HepG2 (cell line): ENCODE measurements at regions not wholly inside any gene's neighbourhood (a gene's known extent, or its start where the extent isn't known, plus 50 kb on each side); places are given as distances from the start of the nearest gene placed in this dataset.

Source experiments
- ATAC-seq: fragments of 200-7000 bp; cut with Tn5 transposase; 3 replicates; pipeline ENCODE4 v1.9.1; 2020; ENCODE audit warnings: mild to moderate bottlenecking, moderate library complexity
- BruUV-seq: library from RNA; stranded (reverse); fragments of 400-500 nt; replicated peaks from 2 replicates; lab custom pipeline; 2021; lab: Mats Ljungman, UMichigan
- CTCF ChIA-PET: fragments of 300-600 bp; formaldehyde crosslinking; extraction: SDS; loops from one replicate; lab custom pipeline; 2021; ENCODE audit warnings: low total read pairs, inconsistent platforms, low intra/inter-chr PET ratio; lab: Yijun Ruan, JAX
- POLR2A ChIA-PET: fragments of 350-600 bp; sonication (Branson Sonifier 250); formaldehyde crosslinking; loops from one replicate; lab custom pipeline; 2020; ENCODE audit warnings: antibody characterized with exemption, inconsistent platforms; lab: Yijun Ruan, JAX
- DNase-seq: peaks from one replicate; pipeline ENCODE4 v3.0.0-alpha.2; 2015; ENCODE audit warnings: low spot score
- FAIRE-seq: peaks from 3 replicates; lab custom pipeline; 2011; peaks lifted over from hg19 to GRCh38; lab: Jason Lieb, UNC
- H2AFZ ChIP-seq: one replicate; pipeline ENCODE4 v1.6.1; 2011; ENCODE audit warnings: low read length, inconsistent platforms
- H3K27ac ChIP-seq: fragments of 300-600 bp; 3 replicates; pipeline ENCODE4 v1.8.0; 2011; ENCODE audit warnings: mixed run types, mild to moderate bottlenecking, mixed read lengths, low read length, inconsistent platforms; ENCODE audit not compliant: insufficient read depth; ENCODE audit errors: extremely low read length
- H3K27me3 ChIP-seq, 2 experiments: fragments of 200-600 bp in 1 of 2; 2 replicates in 1 of 2; 3 replicates in 1 of 2; pipeline versions ENCODE4 v1.6.0 to v1.8.0; 2011; ENCODE audit warnings: low read length in 2 of 2, mild to moderate bottlenecking in 2 of 2, moderate library complexity in 2 of 2, inconsistent platforms in 1 of 2; ENCODE audit not compliant: insufficient read depth in 2 of 2, control insufficient read depth in 1 of 2
- H3K36me3 ChIP-seq, 2 experiments: fragments of 200-600 bp in 1 of 2; replicated peaks in 1 of 2; 2 replicates in 1 of 2; 3 replicates in 1 of 2; pipeline versions ENCODE4 v1.5.1 to v1.8.0; 2011; ENCODE audit warnings: low read length in 2 of 2, inconsistent platforms in 1 of 2; ENCODE audit not compliant: insufficient read depth in 2 of 2, control insufficient read depth in 1 of 2
- H3K4me1 ChIP-seq: 2 replicates; pipeline ENCODE4 v1.5.1; 2012; ENCODE audit warnings: low read length, inconsistent platforms; ENCODE audit not compliant: insufficient read depth
- H3K4me2 ChIP-seq: 2 replicates; pipeline ENCODE4 v1.6.0; 2011; ENCODE audit warnings: low read depth, low read length, inconsistent platforms
- H3K4me3 ChIP-seq, 3 experiments: fragments of 200-600 bp in 1 of 3; sonication (generic), shearing (Covaris generic) in 1 of 3; replicated peaks in 1 of 3; 2 replicates each; pipeline ENCODE4 v1.5.1; 2011 to 2016; ENCODE audit warnings: low read length in 3 of 3, inconsistent platforms in 2 of 3, low read depth in 2 of 3, mild to moderate bottlenecking in 2 of 3, control low read depth in 1 of 3, mixed read lengths in 1 of 3; ENCODE audit not compliant: insufficient read depth in 1 of 3
- H3K79me2 ChIP-seq: one replicate; pipeline ENCODE4 v1.6.1; 2011; ENCODE audit warnings: low read length, inconsistent platforms; ENCODE audit not compliant: insufficient read depth
- H3K9ac ChIP-seq: 2 replicates; pipeline ENCODE4 v1.6.0; 2011; ENCODE audit warnings: mild to moderate bottlenecking, low read depth, low read length, inconsistent platforms; ENCODE audit not compliant: insufficient read depth
- H3K9me3 ChIP-seq: 2 replicates; pipeline ENCODE4 v1.5.1; 2012; ENCODE audit warnings: mild to moderate bottlenecking, low read length
- H4K20me1 ChIP-seq: 2 replicates; pipeline ENCODE4 v1.6.0; 2011; ENCODE audit warnings: inconsistent platforms, mild to moderate bottlenecking, low read length, moderate library complexity; ENCODE audit not compliant: insufficient read depth
- EEA1 ChIP-seq: sonication (generic); formaldehyde crosslinking; IDR thresholded peaks from 2 replicates; pipeline ENCODE4 v1.5.1; 2020; ENCODE audit warnings: mild to moderate bottlenecking, missing genetic modification reagents, borderline replicate concordance
- HOXD1 ChIP-seq: sonication (generic); formaldehyde crosslinking; IDR thresholded peaks from 2 replicates; pipeline ENCODE4 v1.5.0; 2020; ENCODE audit warnings: missing genetic modification reagents
- KLF16 ChIP-seq, 2 experiments: sonication (generic) in 1 of 2; formaldehyde crosslinking in 1 of 2; IDR thresholded peaks; 2 replicates each; pipeline versions ENCODE4 v1.6.1 to v1.8.0; 2016 to 2023; ENCODE audit warnings: missing genetic modification reagents in 2 of 2, missing compliant biosample characterization in 1 of 2
- NR1H2 ChIP-seq: sonication (generic); formaldehyde crosslinking; IDR thresholded peaks from 2 replicates; pipeline ENCODE4 v1.8.1; 2022; ENCODE audit warnings: low read depth, missing genetic modification reagents, borderline replicate concordance
- REXO4 ChIP-seq: sonication (generic); formaldehyde crosslinking; IDR thresholded peaks from 2 replicates; pipeline ENCODE4 v1.8.0; 2022; ENCODE audit warnings: missing genetic modification reagents, mild to moderate bottlenecking, borderline replicate concordance
- RNF2 ChIP-seq: fragments of 450-650 bp; conservative IDR thresholded peaks from 2 replicates; pipeline ENCODE4 v1.6.1; 2016; ENCODE audit warnings: low read depth
- ZNF230 ChIP-seq: sonication (generic); formaldehyde crosslinking; IDR thresholded peaks from 2 replicates; pipeline ENCODE4 v1.4.0; 2020; ENCODE audit warnings: mild to moderate bottlenecking, missing genetic modification reagents
- ZNF232 ChIP-seq: sonication (generic); formaldehyde crosslinking; IDR thresholded peaks from 2 replicates; pipeline ENCODE4 v1.4.0; 2020; ENCODE audit warnings: missing genetic modification reagents, borderline replicate concordance
- ZNF549 ChIP-seq: sonication (generic); formaldehyde crosslinking; IDR thresholded peaks from 2 replicates; pipeline ENCODE4 v1.5.0; 2020; ENCODE audit warnings: missing genetic modification reagents
- ZNF652 ChIP-seq: IDR thresholded peaks from 2 replicates; pipeline ENCODE4 v1.6.1; 2016; ENCODE audit warnings: low read depth, borderline replicate concordance
- ZNF891 ChIP-seq: sonication (generic); formaldehyde crosslinking; IDR thresholded peaks from 2 replicates; pipeline ENCODE4 v1.5.0; 2020; ENCODE audit warnings: mild to moderate bottlenecking, missing genetic modification reagents
- ZSCAN9 ChIP-seq: IDR thresholded peaks from 2 replicates; pipeline ENCODE4 v1.6.1; 2016; ENCODE audit warnings: borderline replicate concordance
- WGBS: methylation state at CpG from one replicate; pipeline ENCODE4 v1.1.6; 2017; ENCODE audit warnings: low lambda C conversion rate; 5-methylcytosine and 5-hydroxymethylcytosine counted together
- in situ Hi-C: cut with HindIII; loops from 2 replicates; pipeline ENCODE4 v1.10.0; 2017; ENCODE audit warnings: low pct_unique_long_range_greater_than_20kb; ENCODE audit not compliant: extremely low pct_ligation_motif_present
- intact Hi-C: fragments of 100-400 bp; cut with micrococcal nuclease; formaldehyde crosslinking; loops from one replicate; pipeline ENCODE4 v1.10.0; 2022; ENCODE audit not compliant: unreplicated experiment
- TF ChIP-seq, protein P1 (sequence below): sonication (generic); formaldehyde crosslinking; IDR thresholded peaks from 2 replicates; pipeline ENCODE4 v1.4.0; 2020; ENCODE audit warnings: missing genetic modification reagents, borderline replicate concordance
- TF ChIP-seq, protein P2 (sequence below): sonication (generic); formaldehyde crosslinking; IDR thresholded peaks from 2 replicates; pipeline ENCODE4 v1.9.0; 2021; ENCODE audit warnings: missing genetic modification reagents, mild to moderate bottlenecking, borderline replicate concordance
- TF ChIP-seq, protein P3 (sequence below): sonication (generic); formaldehyde crosslinking; IDR thresholded peaks from 2 replicates; pipeline ENCODE4 v1.5.0; 2020; ENCODE audit warnings: missing genetic modification reagents
- TF ChIP-seq, protein P4 (sequence below): sonication (generic); formaldehyde crosslinking; IDR thresholded peaks from 2 replicates; pipeline ENCODE4 v1.8.0; 2022; ENCODE audit warnings: missing genetic modification reagents, mild to moderate bottlenecking, borderline replicate concordance

DNA sequence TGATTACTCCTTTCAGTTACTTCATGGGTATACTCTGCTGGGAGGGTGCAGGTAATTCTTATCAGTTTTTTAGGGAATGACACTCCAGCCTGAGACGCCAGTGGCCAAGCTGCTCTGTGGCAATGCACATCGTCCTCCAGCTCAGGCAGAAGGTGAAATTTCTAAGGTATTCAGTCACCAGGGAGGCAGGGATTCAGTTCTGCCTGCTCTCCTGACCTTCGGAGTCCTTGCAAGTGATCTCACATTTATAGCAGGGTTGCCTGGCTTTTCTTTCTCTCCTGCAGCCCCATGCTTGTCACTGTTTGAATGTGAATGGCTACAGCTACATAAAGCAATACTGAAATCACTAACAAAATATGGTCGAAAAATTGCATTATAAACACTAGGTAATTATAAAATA is 1447.5 kb downstream of the EFNB2 start:
- intact Hi-C loops (no loop called here), in situ Hi-C loops (no loop called here)
- WGBS: 0% methylated on average over 4 of the region's 4 CpGs
- BruUV-seq: no TSS peak
- DNase-seq (no peak), ATAC-seq (no peak), FAIRE-seq (no peak)
- peaks cover 14% of the 10 kb centered on the region for H3K9me3 ChIP-seq
- no peaks in the 10 kb centered on the region for H3K27me3 ChIP-seq
- TF ChIP-seq, protein P1, sequence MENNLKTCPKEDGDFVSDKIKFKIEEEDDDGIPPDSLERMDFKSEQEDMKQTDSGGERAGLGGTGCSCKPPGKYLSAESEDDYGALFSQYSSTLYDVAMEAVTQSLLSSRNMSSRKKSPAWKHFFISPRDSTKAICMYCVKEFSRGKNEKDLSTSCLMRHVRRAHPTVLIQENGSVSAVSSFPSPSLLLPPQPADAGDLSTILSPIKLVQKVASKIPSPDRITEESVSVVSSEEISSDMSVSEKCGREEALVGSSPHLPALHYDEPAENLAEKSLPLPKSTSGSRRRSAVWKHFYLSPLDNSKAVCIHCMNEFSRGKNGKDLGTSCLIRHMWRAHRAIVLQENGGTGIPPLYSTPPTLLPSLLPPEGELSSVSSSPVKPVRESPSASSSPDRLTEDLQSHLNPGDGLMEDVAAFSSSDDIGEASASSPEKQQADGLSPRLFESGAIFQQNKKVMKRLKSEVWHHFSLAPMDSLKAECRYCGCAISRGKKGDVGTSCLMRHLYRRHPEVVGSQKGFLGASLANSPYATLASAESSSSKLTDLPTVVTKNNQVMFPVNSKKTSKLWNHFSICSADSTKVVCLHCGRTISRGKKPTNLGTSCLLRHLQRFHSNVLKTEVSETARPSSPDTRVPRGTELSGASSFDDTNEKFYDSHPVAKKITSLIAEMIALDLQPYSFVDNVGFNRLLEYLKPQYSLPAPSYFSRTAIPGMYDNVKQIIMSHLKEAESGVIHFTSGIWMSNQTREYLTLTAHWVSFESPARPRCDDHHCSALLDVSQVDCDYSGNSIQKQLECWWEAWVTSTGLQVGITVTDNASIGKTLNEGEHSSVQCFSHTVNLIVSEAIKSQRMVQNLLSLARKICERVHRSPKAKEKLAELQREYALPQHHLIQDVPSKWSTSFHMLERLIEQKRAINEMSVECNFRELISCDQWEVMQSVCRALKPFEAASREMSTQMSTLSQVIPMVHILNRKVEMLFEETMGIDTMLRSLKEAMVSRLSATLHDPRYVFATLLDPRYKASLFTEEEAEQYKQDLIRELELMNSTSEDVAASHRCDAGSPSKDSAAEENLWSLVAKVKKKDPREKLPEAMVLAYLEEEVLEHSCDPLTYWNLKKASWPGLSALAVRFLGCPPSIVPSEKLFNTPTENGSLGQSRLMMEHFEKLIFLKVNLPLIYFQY: no peak
- TF ChIP-seq REXO4 (no peak), ZNF891 (no peak), ZNF232 (CRISPR knock-in tag) (no peak), KLF16 (CRISPR knock-in tag; IDR thresholded peaks at IDR 0.05) (no peak), NR1H2 (CRISPR knock-in tag) (no peak), ZSCAN9 (no peak), HOXD1 (CRISPR knock-in tag) (no peak), EEA1 (CRISPR knock-in tag) (no peak), ZNF652 (CRISPR knock-in tag) (no peak), ZNF549 (CRISPR knock-in tag) (no peak), RNF2 (no peak), ZNF230 (no peak)
- TF ChIP-seq, protein P2, sequence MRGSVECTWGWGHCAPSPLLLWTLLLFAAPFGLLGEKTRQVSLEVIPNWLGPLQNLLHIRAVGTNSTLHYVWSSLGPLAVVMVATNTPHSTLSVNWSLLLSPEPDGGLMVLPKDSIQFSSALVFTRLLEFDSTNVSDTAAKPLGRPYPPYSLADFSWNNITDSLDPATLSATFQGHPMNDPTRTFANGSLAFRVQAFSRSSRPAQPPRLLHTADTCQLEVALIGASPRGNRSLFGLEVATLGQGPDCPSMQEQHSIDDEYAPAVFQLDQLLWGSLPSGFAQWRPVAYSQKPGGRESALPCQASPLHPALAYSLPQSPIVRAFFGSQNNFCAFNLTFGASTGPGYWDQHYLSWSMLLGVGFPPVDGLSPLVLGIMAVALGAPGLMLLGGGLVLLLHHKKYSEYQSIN: no peak
- TF ChIP-seq, protein P3, sequence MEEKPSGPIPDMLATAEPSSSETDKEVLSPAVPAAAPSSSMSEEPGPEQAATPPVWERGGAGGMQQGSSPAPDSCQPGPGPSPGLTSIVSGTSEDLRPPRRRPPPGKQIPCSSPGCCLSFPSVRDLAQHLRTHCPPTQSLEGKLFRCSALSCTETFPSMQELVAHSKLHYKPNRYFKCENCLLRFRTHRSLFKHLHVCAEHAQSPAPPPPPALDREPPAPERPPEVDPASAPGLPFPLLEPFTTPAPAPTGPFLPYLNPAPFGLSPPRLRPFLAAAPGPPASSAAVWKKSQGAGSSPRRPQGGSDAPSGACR (CRISPR knock-in tag): no peak
- TF ChIP-seq, protein P4, sequence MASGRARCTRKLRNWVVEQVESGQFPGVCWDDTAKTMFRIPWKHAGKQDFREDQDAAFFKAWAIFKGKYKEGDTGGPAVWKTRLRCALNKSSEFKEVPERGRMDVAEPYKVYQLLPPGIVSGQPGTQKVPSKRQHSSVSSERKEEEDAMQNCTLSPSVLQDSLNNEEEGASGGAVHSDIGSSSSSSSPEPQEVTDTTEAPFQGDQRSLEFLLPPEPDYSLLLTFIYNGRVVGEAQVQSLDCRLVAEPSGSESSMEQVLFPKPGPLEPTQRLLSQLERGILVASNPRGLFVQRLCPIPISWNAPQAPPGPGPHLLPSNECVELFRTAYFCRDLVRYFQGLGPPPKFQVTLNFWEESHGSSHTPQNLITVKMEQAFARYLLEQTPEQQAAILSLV: no peak
- no peaks in the 10 kb centered on the region for H3K4me1 ChIP-seq
- no peaks in the 10 kb centered on the region for H3K36me3 ChIP-seq
- H3K4me2 ChIP-seq: no peak overlapping the region
- no peaks in the 10 kb centered on the region for H3K79me2 ChIP-seq
- no peak overlapping the region for H2AFZ ChIP-seq
- POLR2A ChIA-PET: no interaction called here
- no peak overlapping the region for H3K9ac ChIP-seq
- CTCF ChIA-PET: no interaction called here
- no peak overlapping the region for H3K27ac ChIP-seq
- H4K20me1 ChIP-seq: no peaks in the 10 kb centered on the region
- no peak overlapping the region for H3K4me3 ChIP-seq
